ENCODE measurements at regions not wholly inside any gene's neighbourhood (a gene's known extent, or its start where the extent isn't known, plus 50 kb on each side); places are given as distances from the start of the nearest gene placed in this dataset.
"Not testable (repeated sequence)": the region's sequence is repeated elsewhere in the genome, so short reads cannot be mapped to it uniquely, and the experiment has no call there.

DNA sequence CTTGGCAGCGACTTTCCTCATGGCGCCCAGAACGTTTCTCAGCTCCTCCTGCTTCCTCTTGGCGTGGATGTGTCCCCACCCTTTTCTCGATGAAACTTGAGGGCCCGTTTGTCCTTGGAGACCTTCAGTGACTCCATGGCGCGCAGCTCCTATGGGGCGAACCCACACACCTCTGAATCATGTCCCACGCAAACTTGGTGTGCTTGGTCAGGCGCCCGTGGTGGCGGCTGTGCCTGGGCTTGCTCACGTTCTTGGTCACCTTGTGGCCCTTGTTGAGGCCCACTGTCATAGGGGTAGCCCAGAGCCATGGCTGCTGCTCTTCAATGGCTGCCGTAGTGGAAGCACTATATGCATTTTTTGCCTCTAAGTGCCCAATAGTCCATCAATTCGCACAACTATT is 117.5 kb upstream of the FOXP2 start:
- Histone ChIP-seq H3K27me3 (ENCODE audit: control insufficient read depth in 2 of 2, insufficient read depth in 1 of 2, low read length in 1 of 2) (no peaks in the 10 kb centered on the region), H3K36me3 (ENCODE audit: control insufficient read depth in 2 of 2, insufficient read depth in 2 of 2, low read length in 1 of 2) (no peaks in the 10 kb centered on the region), H3K27ac (ENCODE audit: low read depth in 1 of 2, low read length in 1 of 2) (no peak overlapping the region), H3K9me3 (ENCODE audit: control insufficient read depth in 2 of 2, insufficient read depth in 1 of 2, low read length in 1 of 2) (no peaks in the 10 kb centered on the region), H3K4me1 (ENCODE audit: control insufficient read depth in 2 of 2, insufficient read depth in 2 of 2, low read length in 2 of 2) (no peaks in the 10 kb centered on the region), H3K4me3 (ENCODE audit: low read length in 2 of 2) (no peak overlapping the region)
- DNase-seq (ENCODE audit: low read depth in 6 of 9, low spot score in 9 of 9): no peak
- WGBS: 96% methylated on average over 16 of the region's 16 CpGs

DNA sequence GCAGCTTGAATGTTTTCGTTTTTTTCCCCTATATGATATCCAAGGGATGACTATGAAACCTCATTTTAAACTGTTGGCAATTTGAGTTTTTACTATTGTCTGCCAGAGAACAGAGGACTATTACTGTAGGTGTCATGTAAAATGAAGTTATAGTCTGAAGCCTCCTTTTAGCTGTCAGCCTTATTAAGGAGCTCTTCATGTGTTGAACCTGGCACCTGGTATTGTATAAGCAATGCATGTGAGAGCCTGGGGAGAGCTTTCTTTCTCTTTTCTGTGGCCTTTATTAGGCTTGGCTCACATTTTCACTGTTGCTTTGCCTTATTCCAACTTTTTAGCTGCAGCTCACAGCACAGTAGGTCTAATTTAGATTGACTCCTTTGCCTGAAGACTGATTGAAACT is 119.1 kb upstream of the FOXP2 start:
- no peak overlapping the region for H3K4me3 ChIP-seq (ENCODE audit: low read length in 2 of 2)
- H3K27me3 ChIP-seq (ENCODE audit: control insufficient read depth in 2 of 2, insufficient read depth in 1 of 2, low read length in 1 of 2): no peaks in the 10 kb centered on the region
- no peak for DNase-seq (ENCODE audit: low read depth in 6 of 9, low spot score in 9 of 9)
- no peaks in the 10 kb centered on the region for H3K4me1 ChIP-seq (ENCODE audit: control insufficient read depth in 2 of 2, insufficient read depth in 2 of 2, low read length in 2 of 2)
- no peaks in the 10 kb centered on the region for H3K9me3 ChIP-seq (ENCODE audit: control insufficient read depth in 2 of 2, insufficient read depth in 1 of 2, low read length in 1 of 2)
- 96% methylated on average over 1 of the region's 1 CpG for WGBS
- no peak overlapping the region for H3K27ac ChIP-seq (ENCODE audit: low read depth in 1 of 2, low read length in 1 of 2)
- no peaks in the 10 kb centered on the region for H3K36me3 ChIP-seq (ENCODE audit: control insufficient read depth in 2 of 2, insufficient read depth in 2 of 2, low read length in 1 of 2)

DNA sequence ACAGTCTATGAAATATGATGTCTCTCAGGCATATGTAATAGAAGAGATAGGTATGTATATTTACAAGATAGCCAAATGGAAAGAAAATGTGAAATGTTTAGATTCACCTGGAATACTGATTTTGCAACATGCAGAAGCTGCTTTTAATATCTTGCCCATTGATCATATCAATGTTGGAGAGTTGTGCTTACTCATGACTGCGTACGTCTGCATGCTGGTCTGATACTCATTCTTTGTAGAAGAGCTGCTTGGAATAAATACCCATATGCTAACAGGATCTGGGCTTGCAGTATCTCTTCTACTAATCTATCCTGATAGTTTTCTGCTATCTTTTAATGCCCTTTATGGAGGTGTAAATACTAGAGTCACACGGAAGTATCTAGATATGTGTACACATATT is 120.6 kb upstream of the FOXP2 start:
- no peak for DNase-seq (ENCODE audit: low read depth in 6 of 9, low spot score in 9 of 9)
- 95% methylated on average over 3 of the region's 3 CpGs for WGBS
- no peak overlapping the region for H3K27ac ChIP-seq (ENCODE audit: low read depth in 1 of 2, low read length in 1 of 2)

DNA sequence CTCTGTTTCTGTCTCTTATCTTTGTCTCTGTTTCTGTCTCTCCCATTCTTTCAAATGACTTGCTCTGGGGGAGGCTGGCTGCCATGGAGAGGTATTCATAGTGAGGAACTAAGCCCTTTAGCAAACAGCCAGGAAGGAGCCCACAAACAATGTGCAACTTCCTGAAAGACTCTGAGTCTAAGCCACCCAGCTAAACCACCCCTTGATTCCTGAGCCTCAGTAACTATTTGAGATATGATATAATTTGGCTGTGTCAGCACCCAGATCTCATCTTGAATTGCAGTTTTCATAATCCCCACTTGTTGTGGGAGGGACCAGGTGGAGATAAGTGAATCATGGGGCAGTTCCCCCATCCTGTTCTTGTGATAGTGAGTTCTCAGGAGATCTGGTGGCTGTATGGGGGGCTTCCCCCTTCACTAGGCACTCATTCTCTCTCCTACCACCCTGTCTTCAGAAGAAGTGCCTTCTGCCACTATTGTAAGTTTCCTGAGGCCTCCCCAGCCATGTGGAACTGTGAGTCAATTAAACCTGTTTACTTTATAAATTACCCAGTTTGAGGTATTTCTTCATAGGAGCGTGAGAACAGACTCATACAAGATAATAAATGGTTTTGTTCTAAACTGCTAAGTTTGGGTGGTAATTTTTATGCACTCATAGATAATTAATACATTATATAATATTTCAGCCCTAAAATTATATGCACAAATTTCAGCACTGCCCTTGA is 121.2 kb upstream of the FOXP2 start:
- Histone ChIP-seq H3K9me3 (ENCODE audit: control insufficient read depth in 2 of 2, insufficient read depth in 1 of 2, low read length in 1 of 2) (no peaks in the 10 kb centered on the region), H3K27ac (ENCODE audit: low read depth in 1 of 2, low read length in 1 of 2) (no peak overlapping the region), H3K4me1 (ENCODE audit: control insufficient read depth in 2 of 2, insufficient read depth in 2 of 2, low read length in 2 of 2) (no peaks in the 10 kb centered on the region), H3K27me3 (ENCODE audit: control insufficient read depth in 2 of 2, insufficient read depth in 1 of 2, low read length in 1 of 2) (no peaks in the 10 kb centered on the region), H3K36me3 (ENCODE audit: control insufficient read depth in 2 of 2, insufficient read depth in 2 of 2, low read length in 1 of 2) (no peaks in the 10 kb centered on the region), H3K4me3 (ENCODE audit: low read length in 2 of 2) (no peak overlapping the region)
- no peak for DNase-seq (ENCODE audit: low read depth in 6 of 9, low spot score in 9 of 9)
- WGBS: 90% methylated on average over 1 of the region's 1 CpG

More for the DNA sequence above, 120.6 kb upstream of the FOXP2 start:
- Histone ChIP-seq H3K27me3 (ENCODE audit: control insufficient read depth in 2 of 2, insufficient read depth in 1 of 2, low read length in 1 of 2) (no peaks in the 10 kb centered on the region), H3K4me1 (ENCODE audit: control insufficient read depth in 2 of 2, insufficient read depth in 2 of 2, low read length in 2 of 2) (no peaks in the 10 kb centered on the region), H3K36me3 (ENCODE audit: control insufficient read depth in 2 of 2, insufficient read depth in 2 of 2, low read length in 1 of 2) (no peaks in the 10 kb centered on the region), H3K4me3 (ENCODE audit: low read length in 2 of 2) (no peak overlapping the region), H3K9me3 (ENCODE audit: control insufficient read depth in 2 of 2, insufficient read depth in 1 of 2, low read length in 1 of 2) (no peaks in the 10 kb centered on the region)

DNA sequence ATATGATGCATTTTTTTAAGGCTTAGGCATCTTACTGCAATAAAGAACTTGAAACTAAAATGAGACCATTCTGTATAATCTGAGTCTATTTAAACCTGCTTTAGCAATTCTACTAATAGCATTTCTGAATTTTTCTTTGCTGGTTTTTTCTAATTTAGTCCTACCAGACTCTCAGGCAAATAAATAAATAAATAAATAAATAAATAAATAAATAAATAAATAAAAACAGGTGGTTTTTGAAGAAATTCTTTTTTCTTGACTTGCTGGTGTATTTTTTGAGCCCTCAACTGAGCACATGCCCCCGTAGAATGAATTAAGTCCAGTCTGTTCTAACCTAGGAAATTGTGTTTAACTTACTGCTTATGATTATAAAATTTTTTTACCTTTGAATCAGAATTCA is 134.7 kb upstream of the FOXP2 start:
- no peak overlapping the region for H3K27ac ChIP-seq (ENCODE audit: low read depth in 1 of 2, low read length in 1 of 2)
- H3K4me1 ChIP-seq (ENCODE audit: control insufficient read depth in 2 of 2, insufficient read depth in 2 of 2, low read length in 2 of 2): no peaks in the 10 kb centered on the region
- no peaks in the 10 kb centered on the region for H3K36me3 ChIP-seq (ENCODE audit: control insufficient read depth in 2 of 2, insufficient read depth in 2 of 2, low read length in 1 of 2)
- DNase-seq (ENCODE audit: low read depth in 6 of 9, low spot score in 9 of 9): no peak
- no peaks in the 10 kb centered on the region for H3K9me3 ChIP-seq (ENCODE audit: control insufficient read depth in 2 of 2, insufficient read depth in 1 of 2, low read length in 1 of 2)
- WGBS: 93% methylated on average over 1 of the region's 1 CpG
- no peaks in the 10 kb centered on the region for H3K27me3 ChIP-seq (ENCODE audit: control insufficient read depth in 2 of 2, insufficient read depth in 1 of 2, low read length in 1 of 2)
- no peak overlapping the region for H3K4me3 ChIP-seq (ENCODE audit: low read length in 2 of 2)

DNA sequence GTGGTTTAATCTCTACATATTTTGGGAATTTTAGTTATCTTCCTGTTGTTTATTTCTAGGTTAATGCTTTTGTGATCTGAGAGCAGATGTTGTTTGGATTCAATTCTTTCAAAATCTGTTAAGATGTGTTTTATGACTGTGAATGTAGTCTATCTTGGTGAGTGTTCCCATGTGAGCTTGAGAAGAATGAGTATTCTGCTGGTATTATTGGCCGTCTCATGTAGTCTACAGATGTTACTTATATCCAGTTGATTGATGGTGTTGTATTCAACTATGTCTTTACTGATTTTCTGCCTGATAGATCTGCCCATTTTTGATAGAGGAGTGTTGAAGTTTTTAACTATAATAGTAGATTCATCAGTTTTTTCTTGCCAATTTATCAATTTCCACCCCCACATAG is 141.4 kb upstream of the FOXP2 start:
- 93% methylated on average over 1 of the region's 1 CpG for WGBS

DNA sequence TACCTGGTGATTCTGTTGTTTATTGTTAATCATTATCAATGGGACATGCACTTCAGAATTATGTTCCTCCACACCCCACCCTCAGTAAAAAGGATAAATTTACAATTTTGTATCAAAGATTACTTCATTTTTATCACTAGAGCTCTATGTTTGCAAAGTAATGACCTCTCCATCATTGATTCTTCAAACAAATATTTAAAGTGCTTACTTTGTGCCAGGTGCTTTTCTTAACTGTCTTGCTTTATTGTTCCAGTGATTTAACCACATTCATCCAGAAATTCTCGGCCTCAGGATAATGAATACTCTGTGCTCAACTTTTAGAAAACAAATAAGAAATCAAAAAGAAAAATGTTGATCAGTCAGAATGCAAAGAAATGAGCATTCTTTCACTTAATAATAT is 144.9 kb upstream of the FOXP2 start:
- no peak overlapping the region for H3K27ac ChIP-seq (ENCODE audit: low read depth in 1 of 2, low read length in 1 of 2)
- H3K27me3 ChIP-seq (ENCODE audit: control insufficient read depth in 2 of 2, insufficient read depth in 1 of 2, low read length in 1 of 2): no peaks in the 10 kb centered on the region
- no peak overlapping the region for H3K4me3 ChIP-seq (ENCODE audit: low read length in 2 of 2)
- H3K4me1 ChIP-seq (ENCODE audit: control insufficient read depth in 2 of 2, insufficient read depth in 2 of 2, low read length in 2 of 2): no peaks in the 10 kb centered on the region
- no peak for DNase-seq (ENCODE audit: low read depth in 6 of 9, low spot score in 9 of 9)
- 87% methylated on average over 1 of the region's 1 CpG for WGBS
- no peaks in the 10 kb centered on the region for H3K36me3 ChIP-seq (ENCODE audit: control insufficient read depth in 2 of 2, insufficient read depth in 2 of 2, low read length in 1 of 2)
- no peaks in the 10 kb centered on the region for H3K9me3 ChIP-seq (ENCODE audit: control insufficient read depth in 2 of 2, insufficient read depth in 1 of 2, low read length in 1 of 2)

More for the DNA sequence above, 141.4 kb upstream of the FOXP2 start:
- Histone ChIP-seq H3K27me3 (ENCODE audit: control insufficient read depth in 2 of 2, insufficient read depth in 1 of 2, low read length in 1 of 2) (no peaks in the 10 kb centered on the region), H3K4me1 (ENCODE audit: control insufficient read depth in 2 of 2, insufficient read depth in 2 of 2, low read length in 2 of 2) (no peaks in the 10 kb centered on the region), H3K9me3 (ENCODE audit: control insufficient read depth in 2 of 2, insufficient read depth in 1 of 2, low read length in 1 of 2) (no peaks in the 10 kb centered on the region), H3K4me3 (ENCODE audit: low read length in 2 of 2) (no peak overlapping the region), H3K36me3 (ENCODE audit: control insufficient read depth in 2 of 2, insufficient read depth in 2 of 2, low read length in 1 of 2) (no peaks in the 10 kb centered on the region), H3K27ac (ENCODE audit: low read depth in 1 of 2, low read length in 1 of 2) (no peak overlapping the region)
- DNase-seq (ENCODE audit: low read depth in 6 of 9, low spot score in 9 of 9): no peak

DNA sequence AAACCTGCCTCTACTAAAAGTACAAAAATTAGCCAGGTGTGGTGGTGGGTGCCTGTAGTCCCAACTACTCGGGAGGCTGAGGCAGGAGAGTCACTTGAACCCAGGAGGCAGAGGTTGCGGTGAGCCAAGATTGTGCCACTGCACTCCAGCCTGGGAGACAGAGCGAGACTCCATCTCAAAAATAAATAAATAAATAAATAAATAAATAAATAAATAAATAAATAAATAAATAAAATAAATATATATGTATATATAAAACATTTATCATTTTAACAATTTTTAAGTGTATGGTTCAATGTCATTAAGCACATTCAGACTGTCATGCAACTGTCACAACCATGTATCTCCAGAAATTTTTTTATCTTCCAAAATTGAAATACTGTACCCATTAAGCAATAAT is 147.1 kb upstream of the FOXP2 start:
- H3K27me3 ChIP-seq (ENCODE audit: control insufficient read depth in 2 of 2, insufficient read depth in 1 of 2, low read length in 1 of 2); H3K9me3 ChIP-seq (ENCODE audit: control insufficient read depth in 2 of 2, insufficient read depth in 1 of 2, low read length in 1 of 2); H3K27ac ChIP-seq (ENCODE audit: low read depth in 1 of 2, low read length in 1 of 2); H3K4me1 ChIP-seq (ENCODE audit: control insufficient read depth in 2 of 2, insufficient read depth in 2 of 2, low read length in 2 of 2); H3K4me3 ChIP-seq (ENCODE audit: low read length in 2 of 2); DNase-seq (ENCODE audit: low read depth in 6 of 9, low spot score in 9 of 9); H3K36me3 ChIP-seq (ENCODE audit: control insufficient read depth in 2 of 2, insufficient read depth in 2 of 2, low read length in 1 of 2): not testable (repeated sequence)
- 95% methylated on average over 3 of the region's 3 CpGs for WGBS

DNA sequence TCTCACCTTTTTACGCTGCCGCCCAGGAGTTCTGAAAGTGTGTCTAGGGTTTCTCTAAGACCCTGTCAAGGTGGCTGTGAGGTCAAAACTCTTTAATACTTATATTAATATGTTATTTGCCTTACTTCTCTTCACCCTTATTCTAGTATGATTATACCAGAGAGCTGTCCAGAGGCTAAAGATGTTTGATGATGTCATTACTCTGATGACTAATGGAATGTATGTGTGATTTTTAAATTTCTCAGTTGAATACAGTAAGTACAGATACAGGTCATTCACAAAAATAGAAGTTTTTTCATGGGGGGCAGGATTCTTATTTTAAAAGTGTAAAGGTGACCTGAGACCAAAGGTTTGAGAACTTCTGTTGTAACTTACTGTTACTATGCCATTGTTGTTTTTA is 150.6 kb upstream of the FOXP2 start:
- no peaks in the 10 kb centered on the region for H3K9me3 ChIP-seq (ENCODE audit: control insufficient read depth in 2 of 2, insufficient read depth in 1 of 2, low read length in 1 of 2)
- no peak overlapping the region for H3K4me3 ChIP-seq (ENCODE audit: low read length in 2 of 2)
- 96% methylated on average over 2 of the region's 2 CpGs for WGBS
- H3K27me3 ChIP-seq (ENCODE audit: control insufficient read depth in 2 of 2, insufficient read depth in 1 of 2, low read length in 1 of 2): no peaks in the 10 kb centered on the region
- no peaks in the 10 kb centered on the region for H3K4me1 ChIP-seq (ENCODE audit: control insufficient read depth in 2 of 2, insufficient read depth in 2 of 2, low read length in 2 of 2)
- DNase-seq (ENCODE audit: low read depth in 6 of 9, low spot score in 9 of 9): no peak
- H3K27ac ChIP-seq (ENCODE audit: low read depth in 1 of 2, low read length in 1 of 2): no peak overlapping the region
- no peaks in the 10 kb centered on the region for H3K36me3 ChIP-seq (ENCODE audit: control insufficient read depth in 2 of 2, insufficient read depth in 2 of 2, low read length in 1 of 2)
